ENCODE measurements at regions not wholly inside any gene's neighbourhood (a gene's known extent, or its start where the extent isn't known, plus 50 kb on each side); places are given as distances from the start of the nearest gene placed in this dataset.

- no peaks in the 10 kb centered on the region for H3K4me1 Mint-ChIP-seq
- no peak overlapping the region for H3K27ac Mint-ChIP-seq
- no peaks in the 10 kb centered on the region for H3K27me3 Mint-ChIP-seq (ENCODE audit: insufficient read depth)
- H3K9ac ChIP-seq (ENCODE audit: extremely low read depth, low read length, poor library complexity, severe bottlenecking): no peak overlapping the region
- H3K9me3 ChIP-seq (ENCODE audit: control insufficient read depth, low read length): no peaks in the 10 kb centered on the region
- no peaks in the 10 kb centered on the region for H3K27me3 ChIP-seq (ENCODE audit: control insufficient read depth, insufficient read depth, low read length, poor library complexity, severe bottlenecking)
- no peak overlapping the region for H3K27ac ChIP-seq (ENCODE audit: low read depth, low read length)
- no peak for TF ChIP-seq CTCF (conservative IDR thresholded peaks at IDR 0.05)
- no peak overlapping the region for H3K4me3 Mint-ChIP-seq
- no peaks in the 10 kb centered on the region for H3K36me3 ChIP-seq (ENCODE audit: control insufficient read depth, insufficient read depth, low read length)
- H3K36me3 Mint-ChIP-seq (ENCODE audit: low read depth): no peaks in the 10 kb centered on the region
- DNase-seq: no peak
- 94 to 100% methylated on average over 1 to 2 of the region's 2 CpGs for WGBS, 2 experiments (ENCODE audit: insufficient coverage in 1 of 2, insufficient read length in 1 of 2)
- no peak overlapping the region for H3K4me3 ChIP-seq (ENCODE audit: low read length)
- H3K4me1 ChIP-seq (ENCODE audit: control insufficient read depth, insufficient read depth, low read length): no peaks in the 10 kb centered on the region
- H3K9me3 Mint-ChIP-seq: peaks cover 15% of the 10 kb centered on the region
Observed at GRCh38 chrX:4173743-4174142, 460.3 kb upstream of the PRKX start.

GRCh38 chrX:4151798-4152197, 438.3 kb upstream of the PRKX start:
- Mint-ChIP-seq H3K4me3 (no peak overlapping the region), H3K36me3 (ENCODE audit: low read depth) (no peaks in the 10 kb centered on the region), H3K27me3 (ENCODE audit: insufficient read depth) (no peaks in the 10 kb centered on the region), H3K4me1 (no peaks in the 10 kb centered on the region), H3K9me3 (no peaks in the 10 kb centered on the region), H3K27ac (no peak overlapping the region)
- Histone ChIP-seq H3K27me3 (ENCODE audit: control insufficient read depth, insufficient read depth, low read length, poor library complexity, severe bottlenecking) (no peaks in the 10 kb centered on the region), H3K9ac (ENCODE audit: extremely low read depth, low read length, poor library complexity, severe bottlenecking) (no peak overlapping the region), H3K27ac (ENCODE audit: low read depth, low read length) (no peak overlapping the region), H3K9me3 (ENCODE audit: control insufficient read depth, low read length) (no peaks in the 10 kb centered on the region), H3K4me1 (ENCODE audit: control insufficient read depth, insufficient read depth, low read length) (no peaks in the 10 kb centered on the region), H3K4me3 (ENCODE audit: low read length) (no peak overlapping the region), H3K36me3 (ENCODE audit: control insufficient read depth, insufficient read depth, low read length) (no peaks in the 10 kb centered on the region)
- DNase-seq: no peak
- TF ChIP-seq CTCF (conservative IDR thresholded peaks at IDR 0.05): no peak
- 85% methylated on average over 4 of the region's 4 CpGs; no CpG with 5 or more reads in 1 of the 2 experiments for WGBS, 2 experiments (ENCODE audit: insufficient coverage in 1 of 2, insufficient read length in 1 of 2)

- no peak overlapping the region for H3K27ac ChIP-seq (ENCODE audit: low read depth, low read length)
- WGBS, 2 experiments (ENCODE audit: insufficient coverage in 1 of 2, insufficient read length in 1 of 2): 100% methylated on average over 1 of the region's 1 CpG; no CpG with 5 or more reads in 1 of the 2 experiments
- no peaks in the 10 kb centered on the region for H3K27me3 ChIP-seq (ENCODE audit: control insufficient read depth, insufficient read depth, low read length, poor library complexity, severe bottlenecking)
Observed at GRCh38 chrX:4150259-4150658, 436.8 kb upstream of the PRKX start.

More at GRCh38 chrX:4150259-4150658, 436.8 kb upstream of the PRKX start:
- Histone ChIP-seq H3K9ac (ENCODE audit: extremely low read depth, low read length, poor library complexity, severe bottlenecking) (no peak overlapping the region), H3K9me3 (ENCODE audit: control insufficient read depth, low read length) (no peaks in the 10 kb centered on the region), H3K4me1 (ENCODE audit: control insufficient read depth, insufficient read depth, low read length) (no peaks in the 10 kb centered on the region), H3K4me3 (ENCODE audit: low read length) (no peak overlapping the region), H3K36me3 (ENCODE audit: control insufficient read depth, insufficient read depth, low read length) (no peaks in the 10 kb centered on the region)
- no peaks in the 10 kb centered on the region for H3K9me3 Mint-ChIP-seq
- DNase-seq: no peak
- no peaks in the 10 kb centered on the region for H3K27me3 Mint-ChIP-seq (ENCODE audit: insufficient read depth)
- no peak overlapping the region for H3K4me3 Mint-ChIP-seq
- no peaks in the 10 kb centered on the region for H3K4me1 Mint-ChIP-seq
- H3K27ac Mint-ChIP-seq: no peak overlapping the region
- no peak for TF ChIP-seq CTCF (conservative IDR thresholded peaks at IDR 0.05)
- H3K36me3 Mint-ChIP-seq (ENCODE audit: low read depth): no peaks in the 10 kb centered on the region
